Activated naive CD4-positive, alpha-beta T cell treated with anti-CD3 and anti-CD28 coated beads, Interleukin-2, amount 50 U/mL, for 16 hours (primary cell): ENCODE measurements at regions not wholly inside any gene's neighbourhood (a gene's known extent, or its start where the extent isn't known, plus 50 kb on each side); places are given as distances from the start of the nearest gene placed in this dataset.
A peak's percentile ranks its signal among the peaks of the same experiment; 100 is the strongest.
"Not testable (repeated sequence)": the region's sequence is repeated elsewhere in the genome, so short reads cannot be mapped to it uniquely, and the experiment has no call there.

ENCODE experiments used
- DNase-seq: peaks from one replicate; pipeline ENCODE4 v3.0.0-alpha.2; 2020

GRCh38 chr1:148432318-148432717 is 50.8 kb downstream of the PPIAL4G start:
- not testable (repeated sequence) for DNase-seq

- DNase-seq = not testable (repeated sequence)
Measured at GRCh38 chr1:148429856-148430255, 53.2 kb downstream of the PPIAL4G start.

GRCh38 chr1:148426940-148427611 is 56.0 kb downstream of the PPIAL4G start:
- peak; percentile 16 for DNase-seq

- DNase-seq = not testable (repeated sequence)
Measured at GRCh38 chr1:148426385-148426784, 56.7 kb downstream of the PPIAL4G start.

- not testable (repeated sequence) for DNase-seq
Measured at GRCh38 chr1:148424143-148425003, 58.7 kb downstream of the PPIAL4G start.

GRCh38 chr1:148422921-148423320 is 60.2 kb downstream of the PPIAL4G start:
- not testable (repeated sequence) for DNase-seq

- DNase-seq = not testable (repeated sequence)
Measured at GRCh38 chr1:148417241-148417640, 65.9 kb downstream of the PPIAL4G start.

- not testable (repeated sequence) for DNase-seq
Measured at GRCh38 chr1:148413385-148413784, 69.7 kb downstream of the PPIAL4G start.

GRCh38 chr1:148404786-148405568 is 78.1 kb downstream of the PPIAL4G start:
- DNase-seq = not testable (repeated sequence)

- DNase-seq = not testable (repeated sequence)
Measured at GRCh38 chr1:148403925-148404324, 79.2 kb downstream of the PPIAL4G start.

- not testable (repeated sequence) for DNase-seq
Measured at GRCh38 chr1:148403085-148403456, 80.0 kb downstream of the PPIAL4G start.

- peak; percentile 84 for DNase-seq
Measured at GRCh38 chr1:148402152-148403084, 80.7 kb downstream of the PPIAL4G start.

- DNase-seq = not testable (repeated sequence)
Measured at GRCh38 chr1:148397516-148397915, 85.6 kb downstream of the PPIAL4G start.

- DNase-seq = not testable (repeated sequence)
Measured at GRCh38 chr1:148392505-148392904, 90.6 kb downstream of the PPIAL4G start.

GRCh38 chr1:148391323-148391722 is 91.8 kb downstream of the PPIAL4G start:
- DNase-seq = not testable (repeated sequence)

- no peak for DNase-seq
Measured at GRCh38 chr1:148389027-148389339, 94.1 kb downstream of the PPIAL4G start.

- DNase-seq = peak; percentile 86
Measured at GRCh38 chr1:148388260-148389026, 94.7 kb downstream of the PPIAL4G start.

GRCh38 chr1:148387949-148388259 is 95.2 kb downstream of the PPIAL4G start:
- DNase-seq = not testable (repeated sequence)

- DNase-seq = not testable (repeated sequence)
Measured at GRCh38 chr1:148387122-148387948, 95.8 kb downstream of the PPIAL4G start.

- DNase-seq = no peak
Measured at GRCh38 chr1:148386617-148387016, 96.5 kb downstream of the PPIAL4G start.

- not testable (repeated sequence) for DNase-seq
Measured at GRCh38 chr1:148386031-148386398, 97.1 kb downstream of the PPIAL4G start.
